Progenitor cell of endocrine pancreas (in vitro differentiated cells): ENCODE measurements at regions not wholly inside any gene's neighbourhood (a gene's known extent, or its start where the extent isn't known, plus 50 kb on each side); places are given as distances from the start of the nearest gene placed in this dataset.

Experiments
- DNase-seq: peaks from one replicate; pipeline ENCODE4 v3.0.0; 2021; ENCODE audit warnings: low spot score; ENCODE audit not compliant: unreplicated experiment
- H3K27ac Mint-ChIP-seq: 2 replicates; pipeline ENCODE4 v1.8.0; 2021; ENCODE audit warnings: mild to moderate bottlenecking, moderate library complexity, mixed read lengths
- H3K27me3 Mint-ChIP-seq: 2 replicates; pipeline ENCODE4 v1.8.0; 2021; ENCODE audit warnings: mixed read lengths
- H3K36me3 Mint-ChIP-seq: 2 replicates; pipeline ENCODE4 v1.8.0; 2022; ENCODE audit warnings: mixed read lengths; ENCODE audit not compliant: insufficient read depth
- H3K4me1 Mint-ChIP-seq: 2 replicates; pipeline ENCODE4 v1.8.0; 2021; ENCODE audit warnings: low read depth, mixed read lengths
- H3K4me3 Mint-ChIP-seq: 2 replicates; pipeline ENCODE4 v1.8.0; 2021; ENCODE audit warnings: low read depth, mild to moderate bottlenecking, moderate library complexity, mixed read lengths
- H3K9me3 Mint-ChIP-seq: 2 replicates; pipeline ENCODE4 v1.8.0; 2021; ENCODE audit warnings: low read depth, mixed read lengths
- CTCF ChIP-seq: fragments of 200-600 bp; sonication (generic); IDR thresholded peaks from one replicate; pipeline ENCODE4 v1.5.0; 2021; ENCODE audit warnings: antibody characterized with exemption, mild to moderate bottlenecking; ENCODE audit not compliant: unreplicated experiment

- Mint-ChIP-seq H3K27me3 (no peaks in the 10 kb centered on the region), H3K27ac (no peak overlapping the region), H3K9me3 (no peaks in the 10 kb centered on the region), H3K4me1 (peaks cover 7% of the 10 kb centered on the region), H3K36me3 (no peaks in the 10 kb centered on the region), H3K4me3 (no peak overlapping the region)
- DNase-seq: no peak
- TF ChIP-seq CTCF: no peak
Observed at GRCh38 chr13:44750630-44751029, 174.5 kb upstream of the TSC22D1 start.

GRCh38 chr13:44749906-44750305 is 173.8 kb upstream of the TSC22D1 start:
- Mint-ChIP-seq H3K27me3 (no peaks in the 10 kb centered on the region), H3K27ac (no peak overlapping the region), H3K4me3 (no peak overlapping the region), H3K9me3 (no peaks in the 10 kb centered on the region), H3K36me3 (no peaks in the 10 kb centered on the region), H3K4me1 (peaks cover 7% of the 10 kb centered on the region)
- no peak for TF ChIP-seq CTCF
- DNase-seq: no peak

GRCh38 chr13:44748439-44748838 is 172.3 kb upstream of the TSC22D1 start:
- no peak for DNase-seq
- Mint-ChIP-seq H3K27ac (no peak overlapping the region), H3K36me3 (no peaks in the 10 kb centered on the region), H3K4me3 (no peak overlapping the region), H3K27me3 (no peaks in the 10 kb centered on the region), H3K4me1 (peaks cover 7% of the 10 kb centered on the region), H3K9me3 (peaks cover 5% of the 10 kb centered on the region)
- TF ChIP-seq CTCF: no peak

GRCh38 chr13:44747179-44747578 is 171.0 kb upstream of the TSC22D1 start:
- Mint-ChIP-seq H3K4me1 (peaks cover 7% of the 10 kb centered on the region), H3K36me3 (no peaks in the 10 kb centered on the region), H3K27ac (peak overlapping the region; percentile 50), H3K27me3 (no peaks in the 10 kb centered on the region), H3K9me3 (peaks cover 7% of the 10 kb centered on the region), H3K4me3 (no peak overlapping the region)
- TF ChIP-seq CTCF: no peak
- DNase-seq: no peak

GRCh38 chr13:44746690-44747089 is 170.6 kb upstream of the TSC22D1 start:
- Mint-ChIP-seq H3K27me3 (no peaks in the 10 kb centered on the region), H3K27ac (no peak overlapping the region), H3K36me3 (no peaks in the 10 kb centered on the region), H3K4me3 (no peak overlapping the region), H3K4me1 (peaks cover 7% of the 10 kb centered on the region), H3K9me3 (peaks cover 7% of the 10 kb centered on the region)
- DNase-seq: no peak
- TF ChIP-seq CTCF: no peak
